HG03460 (cell line): ENCODE measurements at regions not wholly inside any gene's neighbourhood (a gene's known extent, or its start where the extent isn't known, plus 50 kb on each side); places are given as distances from the start of the nearest gene placed in this dataset.
"Not testable (repeated sequence)": the region's sequence is repeated elsewhere in the genome, so short reads cannot be mapped to it uniquely, and the experiment has no call there.

Experiments
- ATAC-seq: cut with Tn5 transposase; IDR thresholded peaks from one replicate; pipeline ENCODE4 v1.9.1; 2021; ENCODE audit not compliant: unreplicated experiment

- no peak for ATAC-seq
Measured at GRCh38 chr17:68782789-68783188, 172.4 kb downstream of the ABCA8 start.

- ATAC-seq: no peak
Measured at GRCh38 chr17:68780596-68780995, 174.6 kb downstream of the ABCA8 start.

GRCh38 chr17:68778726-68779125, 176.5 kb downstream of the ABCA8 start:
- no peak for ATAC-seq

GRCh38 chr17:68777856-68778694, 176.9 kb upstream of the FAM20A start:
- no peak for ATAC-seq

GRCh38 chr17:68777243-68777855, 176.2 kb upstream of the FAM20A start:
- no peak for ATAC-seq

- ATAC-seq: no peak
Measured at GRCh38 chr17:68776451-68776850, 175.3 kb upstream of the FAM20A start.

- no peak for ATAC-seq
Measured at GRCh38 chr17:68775969-68776368, 174.8 kb upstream of the FAM20A start.

- ATAC-seq: no peak
Measured at GRCh38 chr17:68775318-68775717, 174.2 kb upstream of the FAM20A start.

GRCh38 chr17:68771867-68772515, 170.8 kb upstream of the FAM20A start:
- ATAC-seq: no peak

GRCh38 chr17:68768804-68769203, 167.6 kb upstream of the FAM20A start:
- ATAC-seq: no peak

- ATAC-seq: no peak
Measured at GRCh38 chr17:68766640-68767039, 165.5 kb upstream of the FAM20A start.

- ATAC-seq: no peak
Measured at GRCh38 chr17:68763562-68763961, 162.4 kb upstream of the FAM20A start.

- ATAC-seq: no peak
Measured at GRCh38 chr17:68762911-68763310, 161.7 kb upstream of the FAM20A start.

- no peak for ATAC-seq
Measured at GRCh38 chr17:68760141-68760475, 158.9 kb upstream of the FAM20A start.

- peak; percentile 94 for ATAC-seq
Measured at GRCh38 chr17:68759343-68760140, 158.4 kb upstream of the FAM20A start.

GRCh38 chr17:68759002-68759342, 157.8 kb upstream of the FAM20A start:
- ATAC-seq: no peak

- not testable (repeated sequence) for ATAC-seq
Measured at GRCh38 chr17:68757866-68758757, 156.9 kb upstream of the FAM20A start.

GRCh38 chr17:68753985-68754769, 153.0 kb upstream of the FAM20A start:
- no peak for ATAC-seq

- no peak for ATAC-seq
Measured at GRCh38 chr17:68750208-68750562, 149.0 kb upstream of the FAM20A start.
